ENCODE measurements at regions not wholly inside any gene's neighbourhood (a gene's known extent, or its start where the extent isn't known, plus 50 kb on each side); places are given as distances from the start of the nearest gene placed in this dataset.

DNA sequence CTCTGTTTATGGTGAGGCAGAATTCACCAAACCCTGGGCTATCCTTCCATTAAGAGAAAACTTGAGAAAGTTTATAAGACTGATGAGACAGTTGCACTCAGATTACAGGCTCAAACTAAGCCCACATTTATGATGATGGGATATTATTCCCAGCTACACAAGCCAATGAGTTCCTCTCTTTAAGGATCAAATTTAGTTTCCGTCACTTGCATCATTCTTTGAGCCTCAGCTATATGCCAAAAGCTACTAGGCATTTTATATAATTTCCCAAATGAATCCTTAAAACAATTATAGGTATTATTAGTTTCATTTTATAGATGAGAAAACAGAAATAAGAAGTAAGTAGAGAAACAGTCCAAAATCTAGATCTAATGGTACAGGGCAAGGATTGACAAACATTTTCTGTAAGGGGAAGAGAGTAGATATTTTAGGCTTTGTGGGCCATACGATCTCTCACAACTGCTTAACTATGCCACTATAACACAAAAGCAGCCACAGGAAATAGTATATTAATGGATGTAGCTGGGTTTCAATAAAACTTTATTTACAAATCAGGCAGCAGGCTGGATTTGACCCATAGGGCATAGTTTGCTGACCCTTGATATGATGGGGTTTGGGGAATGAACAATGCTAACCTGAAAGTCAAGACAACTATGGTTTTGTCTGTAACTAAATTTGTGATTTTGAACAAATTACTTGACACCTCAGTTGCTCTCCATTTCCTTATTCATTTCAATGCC, 91.8 kb upstream of the PLXNC1 start:
- DNase-seq (ENCODE audit: low read depth): no peak
- TF ChIP-seq, protein P1, sequence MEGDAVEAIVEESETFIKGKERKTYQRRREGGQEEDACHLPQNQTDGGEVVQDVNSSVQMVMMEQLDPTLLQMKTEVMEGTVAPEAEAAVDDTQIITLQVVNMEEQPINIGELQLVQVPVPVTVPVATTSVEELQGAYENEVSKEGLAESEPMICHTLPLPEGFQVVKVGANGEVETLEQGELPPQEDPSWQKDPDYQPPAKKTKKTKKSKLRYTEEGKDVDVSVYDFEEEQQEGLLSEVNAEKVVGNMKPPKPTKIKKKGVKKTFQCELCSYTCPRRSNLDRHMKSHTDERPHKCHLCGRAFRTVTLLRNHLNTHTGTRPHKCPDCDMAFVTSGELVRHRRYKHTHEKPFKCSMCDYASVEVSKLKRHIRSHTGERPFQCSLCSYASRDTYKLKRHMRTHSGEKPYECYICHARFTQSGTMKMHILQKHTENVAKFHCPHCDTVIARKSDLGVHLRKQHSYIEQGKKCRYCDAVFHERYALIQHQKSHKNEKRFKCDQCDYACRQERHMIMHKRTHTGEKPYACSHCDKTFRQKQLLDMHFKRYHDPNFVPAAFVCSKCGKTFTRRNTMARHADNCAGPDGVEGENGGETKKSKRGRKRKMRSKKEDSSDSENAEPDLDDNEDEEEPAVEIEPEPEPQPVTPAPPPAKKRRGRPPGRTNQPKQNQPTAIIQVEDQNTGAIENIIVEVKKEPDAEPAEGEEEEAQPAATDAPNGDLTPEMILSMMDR (conservative IDR thresholded peaks at IDR 0.05; ENCODE audit: low read depth, low read length): no peak
- no peak overlapping the region for H3K4me3 ChIP-seq (ENCODE audit: low read depth, low read length)

DNA sequence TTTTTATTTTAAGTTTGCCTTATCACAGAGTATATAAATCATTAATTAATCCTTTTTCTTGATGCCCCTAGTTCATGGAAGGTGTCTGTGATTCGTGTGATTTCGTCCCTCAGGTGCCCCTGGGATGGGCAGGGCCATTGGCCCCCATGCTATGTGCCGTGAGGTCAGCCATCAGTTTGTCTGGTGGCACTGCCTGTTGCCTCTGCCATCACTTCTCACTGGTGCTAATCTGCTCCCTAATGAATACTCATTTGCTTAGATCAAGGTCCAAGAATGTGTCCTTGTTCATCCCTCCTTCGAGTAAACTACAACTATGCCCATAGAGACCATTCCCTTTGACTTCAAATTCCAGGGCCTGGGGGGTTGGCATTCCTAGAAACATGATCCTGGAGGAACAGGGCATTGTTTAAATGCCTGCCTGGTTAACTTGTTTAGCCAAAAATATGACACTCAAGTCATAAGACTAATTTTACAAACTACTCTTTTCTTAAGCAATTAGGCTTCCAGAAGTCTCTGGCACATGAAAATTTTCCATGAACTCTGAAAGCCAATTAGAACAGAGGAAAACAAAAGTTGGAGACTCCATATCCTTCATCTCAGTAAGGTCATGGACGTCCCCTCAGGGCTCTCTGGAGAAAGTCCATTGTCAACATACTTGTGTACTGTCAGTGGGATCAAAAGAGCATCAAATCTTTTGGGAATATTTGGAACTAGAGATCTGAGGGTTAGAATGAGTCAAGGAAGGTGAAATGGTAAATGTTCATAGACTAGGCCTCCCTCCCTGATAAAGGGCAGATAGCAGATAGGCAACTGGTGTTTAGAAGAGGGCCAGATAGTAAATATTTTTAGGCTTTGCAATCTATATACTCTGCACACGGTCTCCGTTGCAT, 90.9 kb upstream of the PLXNC1 start:
- DNase-seq (ENCODE audit: low read depth): no peak
- TF ChIP-seq, protein P1 (conservative IDR thresholded peaks at IDR 0.05; ENCODE audit: low read depth, low read length): no peak

DNA sequence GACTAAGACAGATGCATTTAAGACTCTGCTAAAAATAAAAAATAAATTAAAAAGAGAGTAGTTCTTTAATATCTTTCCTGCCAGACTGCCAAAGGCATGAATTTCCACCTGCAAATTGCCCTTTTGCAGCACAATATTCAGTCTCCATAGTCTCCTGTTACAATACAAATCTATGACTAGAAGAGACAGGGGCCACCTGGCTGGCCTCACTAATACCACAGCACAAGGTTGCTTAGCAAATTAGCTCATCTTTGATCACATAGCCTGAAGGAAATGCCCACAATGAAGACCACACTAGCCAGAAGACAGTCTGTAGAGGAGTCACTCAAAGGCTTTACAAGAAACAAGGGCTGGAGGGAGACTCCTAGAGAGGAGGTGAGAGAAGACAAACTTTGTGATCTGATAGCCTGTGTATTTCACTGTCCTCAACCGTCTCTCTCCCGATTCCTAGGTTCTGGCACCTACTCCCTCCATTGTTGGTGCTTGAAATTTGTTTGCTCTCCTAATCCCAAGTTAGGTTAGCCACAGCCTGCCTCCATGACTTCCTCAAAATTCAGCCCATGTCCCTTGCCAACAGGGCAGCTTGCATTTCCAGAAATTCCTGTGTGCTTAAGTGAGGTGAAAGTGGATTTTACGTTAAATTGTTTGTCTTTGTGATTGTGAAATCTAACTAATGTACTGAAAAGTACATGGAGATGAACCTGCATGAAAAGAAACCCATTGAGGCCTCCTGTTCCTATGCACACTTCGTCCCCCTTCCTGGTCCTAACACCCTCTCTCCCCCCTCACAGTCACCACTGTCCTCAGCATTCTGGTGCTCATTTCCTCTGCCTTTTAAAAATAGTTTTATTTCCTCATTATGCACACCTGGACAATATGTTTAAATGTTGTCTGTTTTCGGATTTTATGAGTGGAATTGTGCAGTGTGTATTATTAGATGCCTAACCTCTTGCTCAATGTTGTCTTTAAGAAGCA, 88.7 kb upstream of the PLXNC1 start:
- H3K4me3 ChIP-seq (ENCODE audit: low read depth, low read length): no peak overlapping the region
- TF ChIP-seq, protein P1 (conservative IDR thresholded peaks at IDR 0.05; ENCODE audit: low read depth, low read length): no peak
- no peak for DNase-seq (ENCODE audit: low read depth)

More for the DNA sequence above, 90.9 kb upstream of the PLXNC1 start:
- H3K4me3 ChIP-seq (ENCODE audit: low read depth, low read length): no peak overlapping the region

DNA sequence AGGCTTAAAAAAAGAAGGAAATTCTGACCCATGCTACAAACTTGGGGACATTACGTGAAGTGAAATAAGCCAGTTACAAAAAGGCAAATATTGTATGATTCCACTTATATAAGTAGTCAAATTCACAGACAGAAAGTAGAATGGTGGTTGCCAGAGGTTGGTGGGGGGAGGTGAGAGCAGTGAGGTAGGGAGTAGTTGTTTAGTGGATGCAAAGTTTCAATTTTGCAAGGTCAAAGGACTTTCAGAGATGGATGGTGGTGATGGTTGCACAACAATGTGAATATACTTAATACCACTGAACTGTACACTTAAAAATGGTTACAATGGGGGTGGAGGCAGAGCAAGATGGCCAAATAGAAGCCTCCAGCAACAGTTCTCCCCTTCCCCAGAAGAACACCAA, 86.2 kb upstream of the PLXNC1 start:
- TF ChIP-seq, protein P1 (conservative IDR thresholded peaks at IDR 0.05; ENCODE audit: low read depth, low read length): no peak
- H3K4me3 ChIP-seq (ENCODE audit: low read depth, low read length): no peak overlapping the region
- no peak for DNase-seq (ENCODE audit: low read depth)

DNA sequence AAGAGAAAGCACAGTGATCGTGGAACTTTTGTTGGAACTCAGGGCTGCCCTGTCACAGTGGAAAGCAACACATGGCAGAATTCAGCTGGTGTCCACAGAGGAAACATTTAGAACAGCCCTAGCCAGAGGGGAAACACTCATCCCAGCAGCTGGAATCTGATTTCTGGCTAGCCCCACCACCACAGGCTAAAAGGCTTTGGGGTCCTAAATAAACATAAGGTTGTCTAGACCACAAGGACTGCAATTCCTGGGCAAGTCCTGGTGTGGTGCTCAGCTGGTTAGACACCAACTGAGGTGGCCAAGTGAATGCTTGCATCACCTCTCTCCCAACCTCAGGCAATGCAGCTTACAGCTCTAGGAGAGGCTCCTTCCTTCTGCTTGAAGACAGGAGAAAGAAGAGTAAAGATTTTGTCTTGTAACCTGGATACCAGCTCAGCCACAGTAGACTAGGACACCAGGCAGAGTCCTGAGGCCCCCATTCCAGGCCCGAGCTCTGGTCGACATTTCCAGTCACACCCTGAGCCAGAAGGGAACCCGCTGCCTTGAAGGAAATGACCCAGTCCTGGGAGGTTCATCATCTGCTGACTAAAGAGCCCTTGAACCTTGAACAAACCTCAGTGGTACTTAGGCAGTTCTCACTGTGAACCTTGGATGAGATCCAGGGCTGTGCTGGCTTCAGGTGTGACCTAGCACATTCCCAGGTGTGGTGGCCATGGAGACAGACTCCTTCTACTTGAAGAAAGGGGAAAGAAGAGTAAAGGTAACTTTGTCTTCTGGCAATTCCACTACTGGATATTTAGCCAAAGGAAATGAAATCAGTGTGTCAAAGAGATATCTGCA, 85.4 kb upstream of the PLXNC1 start:
- H3K4me3 ChIP-seq (ENCODE audit: low read depth, low read length): no peak overlapping the region
- TF ChIP-seq, protein P1 (conservative IDR thresholded peaks at IDR 0.05; ENCODE audit: low read depth, low read length): no peak
- DNase-seq (ENCODE audit: low read depth): no peak

DNA sequence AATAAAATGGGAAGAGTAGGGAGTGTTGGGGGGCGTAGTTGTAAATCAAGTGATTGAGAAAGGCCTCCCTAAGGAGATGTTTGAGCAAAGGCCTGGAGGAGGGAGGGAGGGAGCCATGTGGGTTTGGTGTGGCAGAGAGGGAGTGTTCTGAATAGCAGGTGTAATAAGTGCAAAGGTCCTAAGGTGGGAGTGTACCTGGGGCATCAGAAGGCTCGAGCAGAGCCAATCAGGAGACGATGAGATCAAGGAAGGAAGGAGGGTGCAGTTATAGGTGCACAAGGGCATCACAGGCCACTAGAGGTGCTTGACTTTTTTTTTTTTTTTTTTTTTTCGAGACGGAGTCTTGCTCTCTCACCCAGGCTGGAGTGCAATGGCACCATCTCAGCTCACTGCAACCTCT, 77.9 kb upstream of the PLXNC1 start:
- H3K4me3 ChIP-seq (ENCODE audit: low read depth, low read length): no peak overlapping the region
- TF ChIP-seq, protein P1 (conservative IDR thresholded peaks at IDR 0.05; ENCODE audit: low read depth, low read length): no peak
- no peak for DNase-seq (ENCODE audit: low read depth)

Measured in choroid plexus epithelial cell (primary cell).